Mucosa of descending colon (tissue), 3 donors: ENCODE measurements at regions not wholly inside any gene's neighbourhood (a gene's known extent, or its start where the extent isn't known, plus 50 kb on each side); places are given as distances from the start of the nearest gene placed in this dataset.
"Not testable (repeated sequence)": the region's sequence is repeated elsewhere in the genome, so short reads cannot be mapped to it uniquely, and the experiment has no call there.

Experiments
- ATAC-seq: fragments of 200-7000 bp; cut with Tn5 transposase; one replicate; pipeline ENCODE4 v1.9.1; 2020; ENCODE audit warnings: mild to moderate bottlenecking, moderate library complexity
- DNase-seq, 3 donors: peaks; one replicate each; pipeline ENCODE4 v3.0.0-alpha.2; 2020
- H3K36me3 ChIP-seq: fragments of 200-600 bp; one replicate; pipeline ENCODE4 v1.8.0; 2021; ENCODE audit warnings: low read depth, mild to moderate bottlenecking
- H3K4me1 ChIP-seq: fragments of 200-600 bp; one replicate; pipeline ENCODE4 v1.8.0; 2021; ENCODE audit warnings: low read depth, mild to moderate bottlenecking
- H3K4me3 ChIP-seq: fragments of 200-600 bp; one replicate; pipeline ENCODE4 v1.8.0; 2021; ENCODE audit warnings: mild to moderate bottlenecking
- H3K9me3 ChIP-seq: fragments of 200-600 bp; one replicate; pipeline ENCODE4 v1.8.0; 2021; ENCODE audit warnings: mild to moderate bottlenecking
- CTCF ChIP-seq: fragments of 200-600 bp; IDR thresholded peaks from one replicate; pipeline ENCODE4 v1.8.0; 2022; ENCODE audit warnings: antibody characterized with exemption, mild to moderate bottlenecking
- intact Hi-C, 2 donors: fragments of 100-400 bp; cut with DNase I in 1 of 2; cut with micrococcal nuclease in 1 of 2; formaldehyde crosslinking; loops; one replicate each; pipeline versions ENCODE4 v1.11.0 to v1.11.1; 2022; cut with DNase I, micrococcal nuclease
- donor health status: DM: no; HTN: no; CAD: no; lungs with moderate emphysema.
- donor health status: DM: no; HTN: no; CAD: no.
- donor health status: DM: no; HTN: yes; CAD: no.

GRCh38 chrY:18599606-18600005 is 53.1 kb downstream of the HSFY1 start:
- intact Hi-C loops, DNase-seq, H3K9me3 ChIP-seq, H3K4me3 ChIP-seq, ATAC-seq, H3K4me1 ChIP-seq, H3K36me3 ChIP-seq: not testable (repeated sequence)

GRCh38 chrY:18601287-18601686 is 54.8 kb downstream of the HSFY1 start:
- DNase-seq, H3K9me3 ChIP-seq, H3K36me3 ChIP-seq, intact Hi-C loops, H3K4me1 ChIP-seq, H3K4me3 ChIP-seq, ATAC-seq: not testable (repeated sequence)

GRCh38 chrY:18606251-18606650 is 59.7 kb downstream of the HSFY1 start:
- H3K36me3 ChIP-seq, H3K9me3 ChIP-seq, ATAC-seq, intact Hi-C loops, H3K4me1 ChIP-seq, H3K4me3 ChIP-seq, DNase-seq: not testable (repeated sequence)

GRCh38 chrY:18608205-18608604 is 61.7 kb downstream of the HSFY1 start:
- H3K4me3 ChIP-seq, DNase-seq, ATAC-seq, H3K4me1 ChIP-seq, H3K36me3 ChIP-seq, H3K9me3 ChIP-seq, intact Hi-C loops: not testable (repeated sequence)

GRCh38 chrY:18615809-18616208 is 69.3 kb downstream of the HSFY1 start:
- H3K4me1 ChIP-seq, H3K4me3 ChIP-seq, intact Hi-C loops, H3K36me3 ChIP-seq, DNase-seq, H3K9me3 ChIP-seq, ATAC-seq: not testable (repeated sequence)

GRCh38 chrY:18629805-18630516 is 83.4 kb downstream of the HSFY1 start:
- intact Hi-C loops, H3K4me3 ChIP-seq, H3K9me3 ChIP-seq, H3K36me3 ChIP-seq, DNase-seq, H3K4me1 ChIP-seq, ATAC-seq: not testable (repeated sequence)

- H3K36me3 ChIP-seq, ATAC-seq, H3K4me3 ChIP-seq, intact Hi-C loops, H3K9me3 ChIP-seq, H3K4me1 ChIP-seq, DNase-seq: not testable (repeated sequence)
These were observed 84.1 kb downstream of the HSFY1 start for GRCh38 chrY:18630571-18630970.

GRCh38 chrY:18631610-18632009 is 85.1 kb downstream of the HSFY1 start:
- ATAC-seq, H3K4me1 ChIP-seq, H3K4me3 ChIP-seq, DNase-seq, intact Hi-C loops, H3K36me3 ChIP-seq, H3K9me3 ChIP-seq: not testable (repeated sequence)

GRCh38 chrY:18650746-18651145 is 104.2 kb downstream of the HSFY1 start:
- no peak for DNase-seq
- no peaks in the 10 kb centered on the region for H3K9me3 ChIP-seq
- no peak for ATAC-seq
- no peaks in the 10 kb centered on the region for H3K36me3 ChIP-seq
- intact Hi-C loops = no loop called here
- no peak for TF ChIP-seq CTCF
- no peaks in the 10 kb centered on the region for H3K4me1 ChIP-seq
- no peak overlapping the region for H3K4me3 ChIP-seq

GRCh38 chrY:18664559-18664958 is 109.0 kb downstream of the HSFY2 start:
- DNase-seq = no peak

More at GRCh38 chrY:18664559-18664958, 109.0 kb downstream of the HSFY2 start:
- no peak for TF ChIP-seq CTCF
- Histone ChIP-seq H3K9me3 (no peaks in the 10 kb centered on the region), H3K36me3 (no peaks in the 10 kb centered on the region), H3K4me1 (no peaks in the 10 kb centered on the region), H3K4me3 (no peak overlapping the region)
- intact Hi-C loops = no loop called here
- ATAC-seq = no peak
